ENCODE measurements at regions not wholly inside any gene's neighbourhood (a gene's known extent, or its start where the extent isn't known, plus 50 kb on each side); places are given as distances from the start of the nearest gene placed in this dataset.

GRCh38 chr10:106106114-106106513 lies 1058.4 kb downstream of the SORCS1 start:
- no peaks in the 10 kb centered on the region for H3K36me3 ChIP-seq (ENCODE audit: insufficient read depth, insufficient read length, low read length)
- DNase-seq (ENCODE audit: low read depth, low spot score): no peak
- H3K4me1 ChIP-seq (ENCODE audit: insufficient read depth, insufficient read length): no peaks in the 10 kb centered on the region
- H3K4me3 ChIP-seq (ENCODE audit: insufficient read length, low read depth): no peak overlapping the region
- no peaks in the 10 kb centered on the region for H3K9me3 ChIP-seq (ENCODE audit: insufficient read depth, low read length)
- TF ChIP-seq YY1 (IDR thresholded peaks at IDR 0.05; ENCODE audit: insufficient read depth, insufficient read length) (no peak), ZNF274 (IDR thresholded peaks at IDR 0.05; ENCODE audit: low read depth, low read length) (no peak), SUZ12 (IDR thresholded peaks at IDR 0.05; ENCODE audit: extremely low read depth, insufficient read depth, insufficient read length) (no peak)
- H3K9ac ChIP-seq (ENCODE audit: insufficient read length, low read depth): no peak overlapping the region
- no peaks in the 10 kb centered on the region for H3K27me3 ChIP-seq (ENCODE audit: insufficient read depth, insufficient read length)

DNA sequence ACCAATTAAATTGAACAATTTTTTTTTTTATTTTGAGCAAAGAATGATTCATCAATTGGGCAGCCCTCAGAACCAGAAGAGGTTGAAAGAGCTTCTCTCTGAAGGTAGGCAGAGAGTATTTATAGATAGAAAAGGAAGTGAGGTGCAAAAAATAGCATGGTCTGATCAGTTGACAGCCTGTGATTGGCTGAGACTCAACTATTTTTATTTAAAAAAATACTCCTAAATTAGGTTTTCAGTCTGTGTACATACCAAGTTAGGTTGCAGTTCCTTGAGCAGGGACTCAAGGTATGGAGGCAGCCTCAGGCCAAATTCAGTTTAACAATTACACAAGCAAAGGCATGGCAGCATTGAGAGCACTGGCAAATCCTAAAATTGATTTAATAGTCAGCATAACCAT lies 1074.7 kb downstream of the SORCS1 start:
- Histone ChIP-seq H3K9ac (ENCODE audit: insufficient read length, low read depth) (no peak overlapping the region), H3K36me3 (ENCODE audit: insufficient read depth, insufficient read length, low read length) (no peaks in the 10 kb centered on the region), H3K4me3 (ENCODE audit: insufficient read length, low read depth) (no peak overlapping the region), H3K27me3 (ENCODE audit: insufficient read depth, insufficient read length) (no peaks in the 10 kb centered on the region), H3K4me1 (ENCODE audit: insufficient read depth, insufficient read length) (no peaks in the 10 kb centered on the region), H3K9me3 (ENCODE audit: insufficient read depth, low read length) (no peaks in the 10 kb centered on the region)
- no peak for DNase-seq (ENCODE audit: low read depth, low spot score)
- no peak for TF ChIP-seq YY1 (IDR thresholded peaks at IDR 0.05; ENCODE audit: insufficient read depth, insufficient read length)
- TF ChIP-seq SUZ12 (IDR thresholded peaks at IDR 0.05; ENCODE audit: extremely low read depth, insufficient read depth, insufficient read length): no peak

- H3K4me1 ChIP-seq (ENCODE audit: insufficient read depth, insufficient read length): no peaks in the 10 kb centered on the region
- no peak overlapping the region for H3K9ac ChIP-seq (ENCODE audit: insufficient read length, low read depth)
- no peaks in the 10 kb centered on the region for H3K27me3 ChIP-seq (ENCODE audit: insufficient read depth, insufficient read length)
- no peak for TF ChIP-seq ZNF274 (IDR thresholded peaks at IDR 0.05; ENCODE audit: low read depth, low read length)
- TF ChIP-seq SUZ12 (IDR thresholded peaks at IDR 0.05; ENCODE audit: extremely low read depth, insufficient read depth, insufficient read length): no peak
- no peak for TF ChIP-seq YY1 (IDR thresholded peaks at IDR 0.05; ENCODE audit: insufficient read depth, insufficient read length)
- H3K4me3 ChIP-seq (ENCODE audit: insufficient read length, low read depth): no peak overlapping the region
- no peaks in the 10 kb centered on the region for H3K9me3 ChIP-seq (ENCODE audit: insufficient read depth, low read length)
- DNase-seq (ENCODE audit: low read depth, low spot score): no peak
- H3K36me3 ChIP-seq (ENCODE audit: insufficient read depth, insufficient read length, low read length): no peaks in the 10 kb centered on the region
Measured at GRCh38 chr10:106086391-106086790, 1078.1 kb downstream of the SORCS1 start.

- Histone ChIP-seq H3K36me3 (ENCODE audit: insufficient read depth, insufficient read length, low read length) (no peaks in the 10 kb centered on the region), H3K4me1 (ENCODE audit: insufficient read depth, insufficient read length) (no peaks in the 10 kb centered on the region), H3K27me3 (ENCODE audit: insufficient read depth, insufficient read length) (no peaks in the 10 kb centered on the region), H3K9me3 (ENCODE audit: insufficient read depth, low read length) (no peaks in the 10 kb centered on the region), H3K9ac (ENCODE audit: insufficient read length, low read depth) (no peak overlapping the region), H3K4me3 (ENCODE audit: insufficient read length, low read depth) (no peak overlapping the region)
- no peak for DNase-seq (ENCODE audit: low read depth, low spot score)
- TF ChIP-seq YY1 (IDR thresholded peaks at IDR 0.05; ENCODE audit: insufficient read depth, insufficient read length) (no peak), ZNF274 (IDR thresholded peaks at IDR 0.05; ENCODE audit: low read depth, low read length) (no peak), SUZ12 (IDR thresholded peaks at IDR 0.05; ENCODE audit: extremely low read depth, insufficient read depth, insufficient read length) (no peak)
Measured at GRCh38 chr10:106083572-106083971, 1080.9 kb downstream of the SORCS1 start.

- no peaks in the 10 kb centered on the region for H3K27me3 ChIP-seq (ENCODE audit: insufficient read depth, insufficient read length)
- TF ChIP-seq SUZ12 (IDR thresholded peaks at IDR 0.05; ENCODE audit: extremely low read depth, insufficient read depth, insufficient read length) (no peak), ZNF274 (IDR thresholded peaks at IDR 0.05; ENCODE audit: low read depth, low read length) (no peak), YY1 (IDR thresholded peaks at IDR 0.05; ENCODE audit: insufficient read depth, insufficient read length) (no peak)
- DNase-seq (ENCODE audit: low read depth, low spot score): no peak
- H3K9ac ChIP-seq (ENCODE audit: insufficient read length, low read depth): no peak overlapping the region
- H3K4me3 ChIP-seq (ENCODE audit: insufficient read length, low read depth): no peak overlapping the region
- no peaks in the 10 kb centered on the region for H3K4me1 ChIP-seq (ENCODE audit: insufficient read depth, insufficient read length)
- H3K9me3 ChIP-seq (ENCODE audit: insufficient read depth, low read length): no peaks in the 10 kb centered on the region
- no peaks in the 10 kb centered on the region for H3K36me3 ChIP-seq (ENCODE audit: insufficient read depth, insufficient read length, low read length)
Measured at GRCh38 chr10:106082865-106083264, 1081.6 kb downstream of the SORCS1 start.

- Histone ChIP-seq H3K36me3 (ENCODE audit: insufficient read depth, insufficient read length, low read length) (no peaks in the 10 kb centered on the region), H3K9me3 (ENCODE audit: insufficient read depth, low read length) (no peaks in the 10 kb centered on the region), H3K27me3 (ENCODE audit: insufficient read depth, insufficient read length) (no peaks in the 10 kb centered on the region), H3K9ac (ENCODE audit: insufficient read length, low read depth) (no peak overlapping the region), H3K4me3 (ENCODE audit: insufficient read length, low read depth) (no peak overlapping the region), H3K4me1 (ENCODE audit: insufficient read depth, insufficient read length) (no peaks in the 10 kb centered on the region)
- DNase-seq (ENCODE audit: low read depth, low spot score): no peak
- TF ChIP-seq SUZ12 (IDR thresholded peaks at IDR 0.05; ENCODE audit: extremely low read depth, insufficient read depth, insufficient read length) (no peak), YY1 (IDR thresholded peaks at IDR 0.05; ENCODE audit: insufficient read depth, insufficient read length) (no peak), ZNF274 (IDR thresholded peaks at IDR 0.05; ENCODE audit: low read depth, low read length) (no peak)
Measured at GRCh38 chr10:106078895-106079576, 1085.5 kb downstream of the SORCS1 start.

DNA sequence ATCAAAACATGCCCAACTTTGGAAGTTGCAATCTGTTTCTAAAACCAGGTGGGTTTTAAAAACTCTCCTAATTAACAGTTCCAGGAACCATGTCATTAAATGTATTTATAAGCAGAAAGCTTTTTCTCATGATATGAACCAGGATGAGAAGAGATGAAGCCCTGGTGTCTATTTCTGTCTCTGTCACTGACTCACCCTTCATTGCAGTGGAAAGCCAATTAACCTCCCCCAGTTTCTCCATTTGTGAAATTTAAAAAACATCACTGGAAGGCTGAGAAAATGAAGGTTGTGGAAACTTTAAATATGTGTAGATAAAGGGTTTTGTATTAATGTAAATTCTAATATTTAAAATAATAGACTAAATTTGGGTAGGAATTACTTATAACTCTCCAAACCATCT lies 1088.0 kb downstream of the SORCS1 start:
- TF ChIP-seq SUZ12 (IDR thresholded peaks at IDR 0.05; ENCODE audit: extremely low read depth, insufficient read depth, insufficient read length) (no peak), YY1 (IDR thresholded peaks at IDR 0.05; ENCODE audit: insufficient read depth, insufficient read length) (no peak)
- Histone ChIP-seq H3K4me3 (ENCODE audit: insufficient read length, low read depth) (no peak overlapping the region), H3K4me1 (ENCODE audit: insufficient read depth, insufficient read length) (no peaks in the 10 kb centered on the region), H3K9ac (ENCODE audit: insufficient read length, low read depth) (no peak overlapping the region), H3K27me3 (ENCODE audit: insufficient read depth, insufficient read length) (no peaks in the 10 kb centered on the region), H3K36me3 (ENCODE audit: insufficient read depth, insufficient read length, low read length) (no peaks in the 10 kb centered on the region), H3K9me3 (ENCODE audit: insufficient read depth, low read length) (no peaks in the 10 kb centered on the region)
- no peak for DNase-seq (ENCODE audit: low read depth, low spot score)

All from NT2/D1 (cell line).